ENCODE measurements at regions not wholly inside any gene's neighbourhood (a gene's known extent, or its start where the extent isn't known, plus 50 kb on each side); places are given as distances from the start of the nearest gene placed in this dataset.
"Not testable (repeated sequence)": the region's sequence is repeated elsewhere in the genome, so short reads cannot be mapped to it uniquely, and the experiment has no call there.

DNA sequence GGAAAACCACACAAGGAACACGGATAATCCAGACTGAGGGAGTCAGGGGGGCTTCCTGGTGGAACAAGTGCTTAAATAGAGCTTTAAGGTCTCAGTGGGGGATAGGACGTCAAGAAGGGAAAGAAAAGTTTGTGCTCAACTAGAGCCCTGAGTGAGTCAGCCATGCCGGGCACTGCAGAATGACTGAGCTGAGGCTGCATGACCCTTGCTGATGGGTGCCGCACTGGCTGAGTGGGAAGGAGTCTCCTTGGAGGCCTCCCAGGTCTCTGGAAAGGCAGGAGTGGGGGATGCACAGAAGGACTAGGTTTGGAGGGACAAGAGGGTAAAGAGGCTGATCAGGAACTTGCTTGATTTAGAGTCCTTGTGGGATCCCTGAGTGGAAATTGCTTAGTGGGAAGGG lies 150.3 kb downstream of the RPLP1 start:
- no peak for DNase-seq

DNA sequence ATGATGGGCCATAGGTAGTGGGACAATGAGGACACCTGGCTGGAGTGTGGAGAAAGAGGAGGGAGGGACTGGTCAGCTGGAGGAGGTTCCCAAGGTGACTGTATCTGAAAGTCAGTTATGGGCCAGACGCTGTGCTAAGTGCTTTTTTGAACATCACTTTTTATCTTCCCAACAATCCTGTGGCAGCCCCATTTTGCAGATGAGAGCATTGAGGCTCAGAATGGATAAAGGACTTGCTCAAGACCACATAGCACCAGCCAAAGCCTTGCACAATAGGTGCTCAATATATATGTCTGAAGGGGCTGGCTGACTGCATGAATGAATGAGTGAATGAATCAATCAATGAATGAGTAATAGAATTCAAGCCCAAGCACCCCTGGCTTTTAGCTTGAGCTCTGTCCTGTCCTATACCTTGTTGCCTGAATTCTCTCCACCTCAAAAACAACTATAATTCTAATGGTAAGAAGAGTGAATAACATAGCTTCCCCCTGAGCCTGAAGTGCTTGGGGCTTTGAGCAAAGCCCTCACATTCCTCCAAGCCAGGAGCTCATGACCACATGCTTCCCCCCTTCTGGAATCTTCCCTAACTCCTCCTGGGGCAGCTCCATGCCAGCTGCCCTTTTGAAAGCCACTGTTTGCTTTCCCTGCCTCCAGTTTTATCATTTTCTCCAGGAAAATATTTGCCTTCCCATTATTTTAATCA lies 150.9 kb downstream of the RPLP1 start:
- DNase-seq = no peak

DNA sequence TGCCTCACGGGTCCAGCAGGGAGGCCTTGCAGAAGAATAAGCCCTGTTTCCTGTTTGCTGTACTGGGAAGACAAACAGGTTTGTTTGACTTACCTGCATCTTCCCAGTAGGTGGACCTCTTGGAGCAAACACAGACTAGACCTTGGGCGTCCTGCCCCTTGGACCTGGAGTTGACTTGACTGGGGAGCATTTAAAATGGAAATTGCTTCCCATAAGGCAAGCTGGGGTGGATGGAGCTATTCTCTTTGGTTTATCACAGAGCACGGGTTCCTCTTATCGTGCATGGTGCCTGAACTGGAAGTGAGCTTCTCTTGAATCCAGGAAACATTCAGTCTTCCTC lies 151.4 kb downstream of the RPLP1 start:
- DNase-seq = peak; percentile 16

DNA sequence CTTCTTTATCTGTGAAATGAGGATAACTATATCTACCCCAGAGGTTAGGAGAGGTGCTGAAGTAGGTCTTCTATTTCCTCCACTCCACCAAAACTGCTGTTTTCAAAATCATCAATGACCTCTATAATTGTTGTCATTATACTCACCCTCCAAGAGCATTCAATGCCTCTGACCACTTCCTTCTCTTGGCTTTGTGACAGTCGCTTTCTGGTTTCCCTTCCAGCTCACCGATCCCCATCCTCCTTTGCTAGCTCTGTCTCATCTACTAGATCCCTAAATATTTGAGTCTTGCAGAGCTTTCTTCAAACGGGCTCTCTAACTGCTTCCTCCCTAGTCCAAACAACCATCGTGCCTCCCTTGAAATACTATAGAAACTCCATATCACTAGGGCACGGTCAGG lies 153.5 kb downstream of the RPLP1 start:
- no peak for DNase-seq

DNA sequence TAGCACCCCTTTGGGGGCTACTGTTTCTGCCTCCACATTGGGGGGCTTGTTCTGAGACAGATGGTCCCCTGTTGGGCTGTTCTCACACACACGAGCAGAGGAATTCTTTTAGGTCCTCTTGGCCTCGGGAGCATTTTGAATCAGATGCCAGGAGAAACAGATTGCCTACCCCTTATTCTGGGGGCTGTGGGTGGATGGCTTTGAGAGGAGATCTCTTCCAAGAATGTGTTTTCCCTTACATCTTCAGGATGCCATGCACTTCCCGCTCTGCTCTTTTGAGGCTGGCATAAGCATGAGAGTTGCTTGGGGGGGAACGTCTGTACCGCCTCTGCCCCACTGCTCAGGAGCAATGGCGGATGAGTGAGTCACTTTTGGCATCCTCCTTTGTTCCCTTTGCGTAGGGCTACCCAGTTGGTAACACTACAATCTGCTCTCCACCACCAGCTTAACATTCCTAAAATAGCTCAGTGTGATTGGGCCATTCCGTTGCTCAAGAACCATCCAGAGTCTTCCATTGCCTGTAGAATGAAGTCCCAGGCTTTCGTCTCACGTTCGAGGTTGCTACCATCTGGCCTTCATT lies 154.4 kb downstream of the RPLP1 start:
- no peak for DNase-seq

DNA sequence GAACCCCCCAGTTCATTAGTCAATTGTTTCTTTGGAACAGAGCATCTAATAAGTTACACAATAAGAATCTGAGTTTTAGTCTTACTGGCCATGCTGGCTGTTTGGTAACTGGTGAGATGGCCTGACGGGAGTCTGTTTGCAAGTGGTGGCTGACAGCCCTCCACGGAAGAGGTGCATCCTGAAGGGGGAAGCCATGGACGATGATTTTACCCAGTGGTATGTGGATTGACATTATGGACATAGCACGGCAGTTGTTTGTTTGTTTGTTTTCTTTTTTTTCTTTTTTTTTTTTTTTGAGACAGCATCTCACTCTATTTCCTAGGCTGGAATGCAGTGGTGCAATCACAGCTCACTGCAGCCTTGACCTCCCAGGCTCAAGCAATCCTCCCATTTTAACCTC lies 156.0 kb downstream of the RPLP1 start:
- DNase-seq = no peak

DNA sequence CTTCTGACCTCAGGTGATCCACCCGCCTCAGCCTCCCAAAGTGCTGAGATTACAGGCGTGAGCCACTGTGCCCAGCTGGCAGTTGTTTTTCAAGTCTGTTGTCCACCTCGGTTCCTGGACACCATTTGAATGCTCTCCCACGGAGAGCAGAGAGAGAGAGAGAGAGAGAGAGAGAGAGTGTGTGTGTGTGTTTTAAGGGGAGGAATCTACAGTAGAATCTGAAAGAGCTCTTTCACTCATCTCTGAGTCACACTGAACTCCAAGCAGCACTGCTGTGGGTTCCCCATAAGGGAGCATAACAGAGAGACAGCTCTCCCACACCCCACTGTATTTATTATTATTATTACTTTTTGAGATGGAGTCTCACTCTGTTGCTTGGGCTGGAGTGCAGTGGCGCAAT lies 156.6 kb downstream of the RPLP1 start:
- DNase-seq = peak; percentile 22

DNA sequence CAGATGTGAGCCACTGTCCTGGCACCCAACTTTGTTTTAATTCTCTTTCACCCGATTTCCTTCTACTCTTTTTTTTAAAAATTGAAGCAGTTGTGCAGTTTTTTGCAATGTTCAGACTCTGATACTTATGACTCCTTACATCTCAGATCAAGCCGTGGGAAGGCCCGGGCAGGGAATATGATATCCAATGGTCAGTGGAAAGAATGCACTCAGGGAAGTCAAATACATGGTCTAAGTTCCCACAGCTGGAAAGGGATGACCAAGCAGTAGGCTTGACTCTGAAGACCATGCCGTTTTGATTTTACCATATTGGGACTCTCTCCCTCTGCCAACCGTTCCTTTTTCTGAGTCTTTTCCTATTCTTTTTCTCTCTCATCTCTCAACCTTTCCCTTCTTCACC lies 157.2 kb downstream of the RPLP1 start:
- no peak for DNase-seq

DNA sequence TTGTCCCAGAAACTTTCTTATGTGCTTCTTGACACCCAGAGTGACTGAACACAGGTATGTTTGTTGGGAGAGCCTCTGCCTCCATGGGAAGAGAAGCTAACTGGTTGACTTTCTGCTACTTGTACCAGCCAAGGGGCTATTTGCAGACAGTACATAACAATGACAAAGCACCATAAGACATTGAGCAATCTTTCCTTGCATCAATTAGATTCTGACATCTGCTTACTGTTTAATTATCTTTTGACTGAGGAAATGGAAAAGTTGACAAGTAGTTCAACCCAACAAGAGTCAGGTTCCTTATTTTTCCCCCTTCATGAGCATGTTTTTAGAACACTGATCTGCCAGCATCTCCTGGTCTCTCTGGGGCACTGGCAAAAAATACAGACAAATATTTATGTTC lies 157.7 kb downstream of the RPLP1 start:
- DNase-seq = peak; percentile 71

DNA sequence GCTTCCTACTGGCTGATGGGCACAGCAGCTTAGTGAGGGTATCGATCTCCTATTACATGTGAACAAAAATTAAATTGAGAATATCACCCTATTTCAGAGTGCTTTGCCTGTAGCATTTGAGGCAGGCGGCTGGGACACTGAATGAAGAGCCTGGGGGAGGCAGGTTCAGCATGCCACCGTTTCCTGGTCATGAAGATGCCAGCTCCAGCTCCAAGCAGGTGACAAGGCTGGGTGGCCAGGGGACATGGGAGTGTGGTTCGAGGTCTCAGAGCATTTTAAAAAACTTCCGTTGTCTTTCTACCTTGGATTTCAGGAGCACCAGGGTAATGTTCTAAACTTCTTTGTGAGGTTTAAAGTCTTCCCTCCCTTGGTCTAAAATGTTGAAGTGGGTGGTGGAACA lies 158.2 kb downstream of the RPLP1 start:
- no peak for DNase-seq

DNA sequence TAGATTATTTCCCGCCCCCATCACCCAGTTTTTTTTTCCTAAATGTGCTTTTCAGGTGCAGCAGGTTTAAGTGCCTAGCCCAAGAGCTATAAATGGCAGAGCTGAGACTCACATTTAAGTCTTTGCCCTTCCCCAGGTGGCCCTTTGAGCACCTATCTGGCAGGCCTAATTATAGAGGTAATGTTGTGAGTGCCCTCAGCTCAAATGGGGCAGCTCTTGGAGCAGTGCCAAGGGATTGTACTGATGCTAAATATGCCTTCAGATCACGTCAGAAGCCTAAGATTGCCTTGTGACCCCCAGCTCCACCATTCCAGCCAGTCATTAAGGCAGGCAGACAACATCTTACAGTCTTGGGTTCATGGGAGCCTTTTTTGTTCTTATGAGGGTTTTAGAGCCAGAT lies 159.5 kb downstream of the RPLP1 start:
- DNase-seq = no peak

DNA sequence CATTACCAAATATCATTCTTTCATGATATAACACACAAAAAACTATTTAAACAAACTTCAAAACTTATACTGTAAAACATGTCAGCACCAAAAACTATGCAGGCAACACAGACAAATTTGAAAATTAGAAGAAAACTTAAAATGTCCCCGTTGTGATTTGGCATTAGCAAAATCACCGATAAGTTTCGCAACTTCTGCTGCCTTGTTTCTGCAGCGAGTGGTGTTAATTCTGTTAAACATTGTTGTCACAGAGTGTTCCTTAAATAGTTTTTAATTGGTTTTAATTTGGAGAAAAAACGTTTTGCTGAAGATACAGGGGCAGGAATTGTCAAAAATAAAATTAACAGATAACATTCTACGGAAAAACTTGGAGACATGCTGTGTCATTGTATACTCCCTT lies 160.6 kb downstream of the RPLP1 start:
- no peak for DNase-seq

DNA sequence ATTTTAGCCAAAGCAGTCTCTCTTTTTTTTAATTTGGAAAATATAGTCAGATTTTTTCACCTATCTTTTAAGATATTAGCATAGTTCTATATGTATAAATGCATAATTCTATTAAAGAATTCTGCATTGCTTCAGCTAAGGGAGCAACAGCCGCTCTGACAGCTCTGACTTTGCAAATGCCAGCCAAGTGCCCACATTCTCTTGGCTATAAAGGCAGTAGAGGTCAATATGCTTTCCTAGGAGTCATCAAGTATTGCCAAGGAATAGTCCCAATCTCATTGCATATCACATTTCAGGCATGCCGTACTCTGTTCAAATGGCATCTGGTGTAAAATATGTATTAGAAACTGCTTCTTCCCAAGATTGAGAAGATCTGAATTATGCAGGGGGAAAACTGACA lies 161.4 kb downstream of the RPLP1 start:
- no peak for DNase-seq

DNA sequence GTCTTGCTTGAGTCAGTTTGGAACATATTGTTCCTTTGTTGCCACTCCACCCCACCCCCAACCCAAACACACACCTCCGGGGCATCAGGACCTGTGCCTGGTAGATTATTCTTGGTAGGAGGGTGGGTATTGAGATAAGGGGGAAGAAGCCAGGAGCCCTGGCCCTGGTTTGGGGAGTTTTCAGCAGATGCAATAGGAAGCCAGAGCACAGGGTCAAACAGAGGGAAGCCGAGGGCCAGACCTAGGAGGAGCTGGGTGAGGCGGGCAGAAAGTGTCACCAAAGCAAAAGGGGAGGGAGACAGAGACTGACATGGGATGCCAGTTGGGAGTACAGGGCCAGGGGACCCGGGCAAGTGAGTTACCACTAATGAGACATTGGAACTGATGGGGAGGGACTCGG lies 163.1 kb downstream of the RPLP1 start:
- DNase-seq = peak; percentile 58

DNA sequence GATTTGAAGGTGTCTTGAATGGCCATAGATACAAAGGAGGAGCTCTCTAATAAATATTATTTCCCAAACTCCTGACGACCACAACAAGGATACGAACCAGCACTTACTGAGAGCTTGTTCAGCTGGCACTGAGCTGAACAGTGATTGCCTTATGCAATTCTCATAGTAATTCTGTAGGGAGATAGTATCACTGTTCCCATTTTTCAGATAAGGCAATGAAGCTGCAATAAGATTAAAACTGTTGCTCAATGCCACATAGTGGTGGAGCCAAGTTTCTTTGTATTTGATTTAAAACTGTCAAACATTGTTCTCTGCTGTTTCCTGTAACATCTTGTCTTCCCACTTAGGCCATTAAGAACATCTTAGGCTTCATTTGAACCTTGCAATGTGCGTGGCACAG lies 163.9 kb downstream of the RPLP1 start:
- peak; percentile 57 for DNase-seq

DNA sequence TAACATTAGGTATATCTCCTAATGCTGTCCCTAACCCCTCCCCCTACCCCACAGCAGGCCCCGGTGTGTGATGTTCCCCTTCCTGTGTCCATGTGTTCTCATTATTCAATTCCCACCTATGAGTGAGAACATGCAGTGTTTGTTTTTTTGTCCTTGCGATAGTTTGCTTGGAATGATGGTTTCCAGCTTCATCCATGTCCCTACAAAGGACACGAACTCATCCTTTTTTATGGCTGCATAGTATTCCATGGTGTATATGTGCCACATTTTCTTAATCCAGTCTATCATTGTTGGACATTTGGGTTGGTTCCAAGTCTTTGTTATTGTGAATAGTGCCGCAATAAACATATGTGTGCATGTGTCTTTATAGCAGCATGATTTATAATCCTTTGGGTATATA lies 164.5 kb downstream of the RPLP1 start:
- DNase-seq = not testable (repeated sequence)

DNA sequence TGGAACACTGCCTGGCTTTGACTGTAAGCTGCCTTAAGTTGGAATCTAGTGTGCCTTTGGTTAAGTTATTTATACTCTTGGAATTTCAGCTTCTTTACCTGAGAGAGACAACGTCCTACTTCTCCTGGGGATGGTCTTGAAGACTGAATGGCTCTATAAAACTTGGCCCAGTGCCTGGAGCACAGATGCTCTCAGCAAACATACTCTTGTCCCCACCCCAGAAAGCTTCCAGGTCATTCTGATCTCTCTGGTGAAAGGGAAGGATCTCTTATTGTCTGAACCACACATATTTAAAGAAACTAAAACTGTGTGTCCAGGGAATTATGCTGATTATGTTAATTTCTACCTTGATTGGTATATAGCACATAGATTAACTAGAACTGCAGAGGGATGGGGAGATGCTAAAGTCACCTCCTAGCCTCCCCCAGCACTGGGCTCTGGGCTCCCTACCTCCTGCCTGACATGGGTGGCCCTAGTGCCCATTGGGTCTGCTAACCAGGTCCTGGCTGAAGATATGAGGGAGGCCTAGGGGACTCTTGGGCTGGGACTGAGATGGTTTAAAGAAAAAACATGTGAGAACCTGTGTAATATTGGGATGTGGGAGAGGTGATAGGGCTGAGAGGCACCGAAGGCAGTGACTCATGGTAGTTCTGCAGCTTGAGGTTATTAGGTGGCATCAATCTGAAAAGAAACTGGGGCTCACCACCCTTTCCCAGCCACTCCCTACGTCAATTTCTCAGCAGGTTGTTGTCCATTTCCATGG lies 171.0 kb downstream of the RPLP1 start:
- DNase-seq = no peak

DNA sequence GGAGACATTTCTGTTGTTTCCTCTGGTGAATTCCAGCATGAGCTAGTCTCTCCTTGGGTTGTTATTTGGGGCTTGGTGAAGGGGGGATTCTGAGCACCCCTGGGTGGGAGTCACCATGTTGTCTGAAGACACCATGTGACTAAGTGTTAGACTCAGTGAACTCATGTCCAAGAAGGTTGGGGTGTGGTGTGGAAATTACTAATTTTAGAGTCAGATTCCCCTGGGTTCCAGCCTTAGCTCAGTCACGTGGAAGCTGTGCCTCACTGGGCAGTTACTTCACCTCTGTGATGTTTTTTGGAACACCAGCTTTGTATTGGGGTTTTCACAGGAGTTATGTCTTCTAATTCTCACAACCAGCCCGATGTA lies 171.5 kb downstream of the RPLP1 start:
- DNase-seq = no peak

DNA sequence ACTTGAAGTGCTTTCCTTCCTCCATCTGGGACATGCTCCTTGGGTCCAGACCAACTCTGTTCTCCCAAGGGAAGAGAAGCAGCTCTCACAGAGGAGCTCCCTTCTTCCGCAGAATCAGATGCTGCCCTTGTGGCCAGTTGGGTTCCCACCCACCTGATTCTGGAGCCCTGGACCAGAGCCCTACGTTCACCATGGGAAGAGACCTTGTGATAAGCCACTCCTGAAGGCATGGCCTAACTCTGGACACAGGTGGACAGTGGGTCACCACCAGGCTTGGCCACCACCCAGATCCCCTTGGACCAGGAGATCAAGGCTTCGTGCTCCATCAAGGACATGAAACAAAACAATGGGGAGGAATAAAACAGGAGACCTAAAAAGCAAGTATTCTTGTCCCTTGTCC lies 172.2 kb downstream of the RPLP1 start:
- DNase-seq = no peak

DNA sequence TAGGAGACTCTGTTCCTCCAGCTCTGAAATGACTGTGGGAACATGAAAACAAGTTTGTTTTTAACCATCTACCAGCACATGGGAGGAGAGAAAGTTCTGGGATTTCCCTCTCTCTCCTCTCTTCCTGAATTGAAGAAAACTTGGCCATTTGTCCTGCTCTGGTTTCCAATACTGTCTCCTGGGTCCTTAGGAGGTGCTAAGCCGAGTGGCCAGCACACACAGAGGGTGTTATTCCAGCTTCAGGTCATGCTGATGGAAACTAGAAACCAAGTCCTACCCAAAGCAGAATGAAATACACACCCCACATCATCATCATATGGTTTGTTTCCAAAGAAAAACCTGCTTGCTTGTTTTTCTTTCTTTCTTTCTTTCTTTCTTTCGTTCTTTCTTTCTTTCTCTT lies 172.7 kb downstream of the RPLP1 start:
- DNase-seq = no peak

DNA sequence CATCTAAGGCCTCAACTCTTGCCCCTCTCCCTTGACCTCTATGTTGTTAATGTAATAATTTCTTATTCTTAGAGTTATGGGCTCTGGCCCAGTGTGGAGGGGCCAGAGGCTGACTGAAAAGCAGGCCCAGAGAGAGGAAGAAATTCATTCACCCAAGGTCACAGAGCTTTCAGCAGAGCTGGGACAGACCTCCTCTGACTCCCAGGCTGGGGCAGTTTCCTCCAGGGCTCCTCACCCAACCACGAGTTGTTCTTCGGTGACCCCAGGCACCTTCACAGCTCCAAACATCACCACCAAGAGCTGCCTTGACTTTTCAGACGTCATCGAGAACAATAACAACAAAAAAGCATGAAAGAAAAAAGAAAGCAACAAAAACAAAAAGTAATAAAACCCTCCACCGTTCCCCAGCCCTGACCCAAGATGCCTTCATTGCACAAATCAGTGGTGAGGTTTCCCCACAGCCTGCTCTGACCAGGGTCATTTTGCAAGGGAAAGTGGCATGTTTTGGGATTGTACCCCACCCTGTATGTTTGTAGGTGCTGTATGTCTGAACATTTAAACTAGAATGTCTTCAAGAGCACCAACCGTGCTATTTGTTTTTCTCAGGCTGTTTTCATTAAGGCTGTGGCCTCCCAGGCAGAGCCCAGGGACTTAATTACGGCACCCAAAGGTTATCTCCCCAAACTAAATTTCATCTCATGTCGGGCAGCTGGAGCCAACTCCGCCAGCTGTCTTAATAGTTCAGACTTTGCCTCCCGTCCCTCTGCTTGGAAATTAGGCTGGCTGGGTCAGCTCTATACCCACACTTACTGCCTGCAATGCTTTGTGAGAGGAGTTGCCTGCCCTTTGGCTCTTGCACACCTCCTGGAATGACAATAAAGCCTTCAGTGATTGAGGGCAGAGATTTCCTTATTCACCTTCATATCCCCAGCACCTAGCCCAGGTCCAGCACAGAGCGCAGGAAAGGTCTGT lies 173.8 kb downstream of the RPLP1 start:
- no peak for DNase-seq

DNA sequence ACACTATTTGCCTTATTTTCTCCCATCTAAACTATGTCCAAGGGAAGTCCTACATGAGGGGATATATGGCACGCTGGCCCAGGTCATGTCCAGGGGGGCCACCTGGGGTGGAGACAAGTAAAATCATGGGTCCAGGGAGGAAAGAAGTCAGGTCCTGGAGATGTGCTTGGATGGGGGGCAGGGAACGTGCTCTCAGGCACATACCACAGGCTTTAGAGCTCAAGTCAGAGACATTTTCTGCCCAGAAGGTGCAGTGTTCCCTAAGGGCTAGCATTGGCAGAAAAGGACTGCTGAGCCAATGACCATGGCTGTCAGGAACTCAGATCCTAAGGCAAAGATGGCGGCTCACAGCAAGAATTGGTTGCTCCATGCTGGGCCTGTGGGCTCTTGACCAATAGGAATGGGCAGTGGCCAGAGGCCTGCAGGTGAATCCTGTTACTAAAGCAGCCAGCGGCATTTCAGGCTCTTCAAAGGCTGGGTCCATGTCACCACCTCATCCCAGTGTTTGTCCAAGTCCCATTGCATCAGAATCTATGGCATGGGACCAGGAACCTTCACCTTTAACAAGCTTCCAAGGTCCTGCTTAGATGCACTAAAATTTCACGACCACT lies 175.0 kb downstream of the RPLP1 start:
- DNase-seq = no peak
